ENCODE measurements at regions not wholly inside any gene's neighbourhood (a gene's known extent, or its start where the extent isn't known, plus 50 kb on each side); places are given as distances from the start of the nearest gene placed in this dataset.

DNA sequence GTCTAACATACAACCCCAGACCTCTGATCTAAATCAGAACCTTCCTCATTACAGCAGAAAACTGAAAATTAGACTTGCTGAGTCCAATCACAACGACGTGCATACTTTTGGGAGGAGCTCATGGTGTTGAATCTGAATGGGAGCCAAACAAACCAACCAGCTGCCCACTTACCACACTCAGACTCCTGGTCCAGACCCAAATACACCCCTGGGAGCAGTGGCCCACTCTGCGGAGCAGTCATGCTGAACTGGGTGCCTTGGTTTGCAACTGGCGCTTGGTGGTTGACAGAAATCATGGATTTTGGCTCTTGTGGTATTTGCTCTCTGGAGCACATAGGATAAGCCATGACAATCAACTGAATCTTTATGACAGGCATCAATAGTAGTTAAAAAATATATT is 253.6 kb upstream of the TNP1 start:
- no peak for DNase-seq (ENCODE audit: low read depth)

DNA sequence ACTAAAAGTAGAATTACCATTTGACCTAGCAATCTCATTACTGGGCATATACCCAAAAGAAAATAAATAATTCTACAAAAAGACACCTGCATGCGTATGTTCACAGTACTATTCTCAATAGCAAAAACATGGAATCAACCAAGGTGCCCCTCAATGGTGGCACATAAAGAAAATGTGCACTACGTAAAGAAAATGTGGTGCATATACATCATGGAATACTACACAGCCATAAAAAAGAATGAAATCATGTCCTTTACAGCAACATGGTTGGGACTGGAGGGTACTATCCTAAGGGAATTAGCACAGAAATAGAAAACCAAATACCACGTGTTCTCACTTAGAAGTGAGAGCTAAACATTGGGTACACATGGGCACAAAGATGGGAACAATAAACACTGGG is 250.7 kb upstream of the TNP1 start:
- DNase-seq (ENCODE audit: low read depth) = no peak

DNA sequence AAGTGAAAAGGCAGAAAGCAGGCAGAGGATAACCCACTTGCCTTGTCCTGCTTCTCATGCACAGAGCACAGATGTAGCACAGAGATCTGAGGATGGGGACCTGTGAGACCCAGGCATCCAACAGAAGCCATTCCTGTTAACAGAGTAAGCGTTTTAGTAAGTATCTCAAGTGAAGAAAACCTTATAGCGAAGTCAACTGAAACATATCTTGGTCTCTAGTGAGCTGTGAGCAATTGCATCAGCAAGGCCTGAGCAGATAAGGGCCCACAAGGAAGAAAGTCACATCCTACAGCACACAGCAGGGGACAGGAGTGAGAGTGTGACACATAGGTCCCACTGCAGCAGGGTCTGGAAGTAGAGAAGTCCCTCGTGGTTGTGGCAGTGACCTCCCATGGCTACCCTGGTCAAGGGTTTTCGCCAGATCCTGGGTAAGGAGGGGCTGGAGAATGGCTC is 248.7 kb upstream of the TNP1 start:
- no peak for DNase-seq (ENCODE audit: low read depth)

DNA sequence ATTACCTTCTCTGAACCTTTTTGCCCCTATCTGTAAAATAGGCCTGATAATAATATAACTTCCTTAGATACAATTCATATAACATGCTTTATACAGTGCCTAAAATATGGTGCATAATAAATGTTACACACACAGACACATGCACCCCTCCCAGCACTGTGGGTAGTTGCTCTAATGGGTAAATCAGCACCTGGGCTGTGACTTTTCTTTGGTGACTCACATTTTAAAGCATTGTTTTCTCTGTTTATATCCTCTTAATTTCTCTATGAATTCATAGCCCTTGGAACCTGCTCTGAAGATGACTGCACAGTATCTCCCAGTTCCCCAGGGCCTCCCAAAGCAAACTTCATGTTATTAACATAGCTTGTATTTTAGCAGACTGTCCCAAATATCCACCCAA is 248.2 kb upstream of the TNP1 start:
- no peak for DNase-seq (ENCODE audit: low read depth)

DNA sequence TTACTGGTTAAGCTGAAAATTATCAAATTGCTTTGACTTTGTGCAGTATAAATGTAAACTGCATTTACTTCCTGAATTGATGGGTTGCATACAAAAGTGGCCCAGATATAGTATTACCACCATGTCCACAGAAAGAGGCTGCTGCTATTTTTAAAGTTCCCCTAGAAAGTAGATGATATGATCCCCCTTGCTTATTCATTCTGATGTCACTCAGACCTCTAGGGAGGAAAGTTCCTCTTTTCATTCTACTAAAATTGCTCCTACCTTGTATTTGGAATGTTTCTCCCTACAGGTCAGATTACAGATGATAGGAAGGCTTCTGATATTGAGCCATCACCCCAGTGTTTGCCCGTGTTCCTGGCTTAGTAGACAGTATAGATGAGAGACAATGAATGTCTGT is 247.6 kb upstream of the TNP1 start:
- DNase-seq (ENCODE audit: low read depth) = no peak

DNA sequence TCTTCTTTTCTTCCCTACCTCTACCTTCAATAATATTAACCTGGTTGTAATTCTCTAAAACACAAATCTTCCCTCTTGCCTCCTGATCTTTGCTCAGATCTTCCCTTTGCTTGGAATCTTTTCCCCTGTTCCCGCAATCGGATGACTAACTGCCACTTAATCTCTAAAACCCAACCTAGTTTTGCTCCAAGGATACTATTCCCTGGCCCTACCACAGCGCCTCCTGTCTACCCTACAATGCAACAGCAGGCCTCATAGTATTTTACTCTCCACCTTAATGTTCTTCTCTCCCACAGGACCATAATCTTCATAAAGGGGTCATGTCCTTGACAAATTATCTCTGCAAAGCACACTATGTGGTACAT is 246.8 kb upstream of the TNP1 start:
- no peak for DNase-seq (ENCODE audit: low read depth)

DNA sequence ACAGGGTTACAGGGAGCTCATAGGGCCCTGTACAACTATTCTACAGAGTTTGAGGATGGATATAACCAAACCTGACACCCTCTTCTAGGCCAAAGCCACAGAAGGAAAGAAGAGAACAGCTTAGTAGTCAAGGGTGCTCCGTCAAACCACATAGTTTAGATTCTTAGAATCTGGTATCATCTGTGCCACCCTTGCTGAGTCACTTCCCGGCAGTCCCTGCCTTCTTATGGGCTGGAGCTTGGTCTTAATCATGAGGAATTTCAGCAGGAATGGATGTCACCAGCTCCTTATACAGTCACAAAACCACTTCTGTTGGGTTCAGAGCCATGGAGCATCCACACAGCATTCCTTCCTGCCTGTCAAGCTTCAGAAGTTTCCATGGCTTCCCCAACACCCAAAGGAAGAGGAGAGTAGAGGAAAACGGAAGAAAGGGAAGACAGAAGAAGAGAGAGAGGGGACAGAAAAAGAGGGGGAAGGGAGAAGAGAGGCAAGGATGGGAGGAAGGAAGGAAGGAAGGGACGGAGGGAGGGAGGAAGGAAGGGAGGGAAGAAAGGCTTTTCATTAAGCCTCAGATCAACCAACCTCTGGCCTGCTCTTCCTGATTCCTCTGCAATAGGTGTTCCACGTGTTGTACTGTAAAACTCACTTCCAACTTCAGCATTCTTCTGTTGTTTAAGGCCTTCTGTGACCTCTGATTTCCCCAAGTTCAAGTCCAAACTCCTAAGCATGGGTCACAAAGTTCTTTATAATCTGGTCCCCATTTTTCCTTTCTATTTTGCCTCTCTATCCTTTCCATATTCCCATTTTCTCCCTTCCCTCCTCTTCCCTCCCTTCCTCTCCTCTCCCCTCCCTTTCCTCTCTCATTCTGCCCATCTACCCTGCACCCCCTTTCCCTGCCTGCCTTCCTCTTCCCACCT is 246.1 kb upstream of the TNP1 start:
- no peak for DNase-seq (ENCODE audit: low read depth)

DNA sequence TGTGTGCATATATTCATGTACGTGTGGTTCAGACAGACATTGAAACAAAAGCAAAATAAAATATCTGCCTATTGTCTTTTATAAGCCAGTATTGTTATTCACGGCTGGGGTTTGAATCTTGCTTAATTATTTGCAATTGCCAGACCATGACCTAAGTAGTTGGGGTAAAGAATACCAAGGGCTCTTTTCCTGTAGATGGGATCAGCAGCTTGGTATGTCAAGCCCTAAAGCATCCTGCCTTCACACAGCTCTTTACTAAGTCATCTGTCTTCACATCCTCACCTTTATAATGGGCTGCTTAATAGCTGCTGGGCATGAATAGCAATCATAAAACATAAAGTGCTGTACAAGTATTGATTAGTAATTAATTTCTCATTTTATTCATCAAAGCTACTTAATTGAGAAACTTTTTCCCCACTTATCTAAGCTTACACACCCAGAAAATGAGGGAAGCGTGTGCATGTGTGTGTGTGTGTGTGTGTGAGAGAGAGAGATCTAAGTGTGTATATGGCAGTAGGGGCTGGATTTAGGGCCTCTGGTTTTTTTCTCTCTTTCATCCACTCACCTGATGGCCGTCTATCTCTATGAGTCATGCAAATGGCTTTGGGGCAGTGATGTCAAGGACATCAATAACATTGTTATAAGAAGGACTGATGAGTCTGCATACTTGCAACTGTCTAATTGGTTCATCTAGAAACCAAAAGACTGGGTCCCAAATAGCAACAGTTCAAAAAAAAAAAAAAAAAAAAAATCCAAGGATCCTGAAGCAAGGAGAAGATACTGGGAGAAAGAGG is 244.1 kb upstream of the TNP1 start:
- DNase-seq (ENCODE audit: low read depth) = no peak

DNA sequence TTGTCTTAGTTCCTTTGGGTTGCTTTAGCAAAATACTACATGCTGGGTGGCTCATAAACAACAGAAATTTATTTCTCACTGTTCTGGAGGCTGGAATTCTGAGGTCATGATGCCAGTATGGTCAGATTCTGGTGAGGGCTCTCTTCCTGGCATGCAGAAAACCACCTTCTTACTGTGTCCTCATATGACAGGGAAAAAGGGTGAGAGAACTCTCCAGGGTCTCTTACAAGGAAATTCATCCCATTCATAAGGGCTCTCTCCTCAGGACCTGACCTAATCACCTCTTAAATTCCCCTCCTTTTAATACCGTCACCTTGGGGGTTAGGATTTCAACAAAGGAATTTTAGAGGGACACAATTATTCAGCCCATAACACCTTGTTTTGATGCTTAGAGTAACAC is 243.1 kb upstream of the TNP1 start:
- DNase-seq (ENCODE audit: low read depth) = no peak

DNA sequence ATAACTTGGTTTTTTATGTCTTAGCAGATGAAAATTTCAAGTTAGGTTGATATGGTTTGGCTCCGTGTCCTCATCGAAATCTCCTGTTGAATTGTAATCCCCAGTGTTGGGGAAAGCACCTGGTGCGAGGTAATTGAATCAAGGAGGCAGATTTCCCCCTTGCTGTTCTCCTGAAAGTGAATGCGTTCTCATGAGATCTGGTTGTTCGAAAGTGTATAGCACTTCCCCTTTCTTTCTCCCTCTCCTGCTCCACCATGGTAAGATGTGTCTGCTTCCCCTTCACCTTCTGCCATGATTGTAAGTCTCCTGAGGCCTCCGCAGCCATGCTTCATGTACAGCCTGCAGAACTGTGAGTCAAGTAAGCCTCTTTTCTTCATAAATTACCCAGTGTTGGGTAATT is 242.1 kb upstream of the TNP1 start:
- no peak for DNase-seq (ENCODE audit: low read depth)

DNA sequence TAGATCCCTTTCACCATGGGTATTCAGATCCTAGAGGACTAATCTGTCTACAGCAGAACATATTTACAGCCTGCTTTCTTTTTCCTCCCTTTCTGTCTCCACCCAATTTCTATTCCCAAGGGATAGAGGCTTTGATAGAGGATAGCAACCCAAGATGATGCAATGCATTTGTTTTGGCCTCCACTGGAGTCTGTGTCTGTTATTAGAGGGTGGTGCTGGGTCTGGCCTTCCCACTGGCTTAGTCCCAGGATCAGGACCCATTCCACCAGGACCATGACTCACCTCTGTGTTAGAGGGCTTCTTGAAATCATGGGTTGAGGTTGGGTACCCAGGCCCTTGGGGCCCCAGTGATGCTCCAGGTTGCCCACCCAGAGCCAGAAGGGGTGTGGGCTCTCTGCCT is 239.7 kb upstream of the TNP1 start:
- no peak for DNase-seq (ENCODE audit: low read depth)

DNA sequence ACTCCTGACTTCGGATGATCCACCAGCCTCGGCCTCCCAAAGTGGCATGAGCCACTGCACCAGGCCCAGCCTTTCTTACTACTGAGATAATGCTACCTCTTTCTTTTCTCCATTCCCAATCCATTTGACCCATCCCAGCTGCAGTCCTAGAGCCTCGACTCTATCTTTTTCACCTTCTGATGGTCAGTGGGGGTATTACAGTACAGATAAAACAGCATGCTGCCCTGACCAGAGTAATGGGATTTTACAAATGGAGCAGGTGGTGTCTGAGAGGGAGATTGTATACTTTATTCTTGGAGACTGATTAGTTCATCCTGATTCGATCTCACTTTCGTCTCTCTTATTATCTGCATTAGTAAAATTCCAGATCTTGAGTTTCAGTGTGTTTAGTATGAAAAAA is 238.6 kb upstream of the TNP1 start:
- no peak for DNase-seq (ENCODE audit: low read depth)

DNA sequence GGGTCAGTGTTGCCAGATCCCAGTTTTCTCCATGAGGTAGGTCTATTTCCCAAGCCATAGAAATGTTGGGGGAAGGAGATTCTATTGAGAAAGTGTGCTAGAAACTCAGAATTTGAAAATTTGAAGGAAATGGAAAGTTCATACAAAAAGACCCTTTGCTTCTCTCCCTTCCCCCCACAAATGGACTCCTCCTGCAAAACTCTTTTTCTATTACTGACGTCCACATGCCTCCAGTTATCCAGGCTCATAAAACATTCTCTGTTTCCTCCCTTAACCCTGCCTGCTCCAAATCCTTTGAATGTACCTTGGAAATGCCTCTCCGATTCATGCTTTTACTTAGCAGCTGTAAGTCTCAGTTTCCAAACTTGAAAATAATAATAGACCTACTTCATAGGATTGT is 237.5 kb upstream of the TNP1 start:
- DNase-seq (ENCODE audit: low read depth) = no peak

DNA sequence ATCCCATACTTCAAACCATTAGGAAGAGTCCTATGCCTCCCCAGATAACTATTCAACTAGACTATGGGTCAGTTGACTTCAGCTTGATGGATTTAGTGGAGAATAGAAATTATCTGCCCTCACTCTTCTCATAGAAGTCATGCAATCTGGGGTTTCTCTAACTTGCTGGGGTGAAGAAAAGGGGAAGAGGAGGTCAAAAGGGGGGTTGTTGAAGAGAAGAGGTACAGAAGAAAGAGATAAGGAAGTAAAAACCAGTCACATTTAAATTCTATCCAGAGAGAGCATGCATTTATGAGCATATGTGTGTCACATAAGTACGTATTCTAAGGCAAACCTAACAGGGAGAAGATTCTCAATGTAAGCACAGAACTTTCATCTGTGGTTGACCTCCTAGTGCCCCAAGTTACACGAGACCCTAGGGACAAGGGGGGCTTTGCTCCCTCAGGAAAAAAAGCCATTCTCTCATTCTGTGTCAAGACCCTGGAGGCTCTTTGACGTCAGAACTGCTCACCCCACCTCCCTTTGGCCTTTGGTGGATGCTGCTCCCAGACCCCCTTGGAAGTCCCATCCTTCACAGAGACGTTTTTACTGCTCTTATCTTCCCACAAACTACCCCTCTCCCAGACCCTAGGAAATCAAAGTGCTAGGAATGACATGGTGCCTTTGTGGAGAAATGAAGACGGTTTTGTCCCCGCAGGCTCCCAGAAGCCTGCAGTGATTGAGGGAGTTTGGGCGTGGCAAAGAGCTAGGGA is 236.8 kb upstream of the TNP1 start:
- DNase-seq (ENCODE audit: low read depth) = no peak

DNA sequence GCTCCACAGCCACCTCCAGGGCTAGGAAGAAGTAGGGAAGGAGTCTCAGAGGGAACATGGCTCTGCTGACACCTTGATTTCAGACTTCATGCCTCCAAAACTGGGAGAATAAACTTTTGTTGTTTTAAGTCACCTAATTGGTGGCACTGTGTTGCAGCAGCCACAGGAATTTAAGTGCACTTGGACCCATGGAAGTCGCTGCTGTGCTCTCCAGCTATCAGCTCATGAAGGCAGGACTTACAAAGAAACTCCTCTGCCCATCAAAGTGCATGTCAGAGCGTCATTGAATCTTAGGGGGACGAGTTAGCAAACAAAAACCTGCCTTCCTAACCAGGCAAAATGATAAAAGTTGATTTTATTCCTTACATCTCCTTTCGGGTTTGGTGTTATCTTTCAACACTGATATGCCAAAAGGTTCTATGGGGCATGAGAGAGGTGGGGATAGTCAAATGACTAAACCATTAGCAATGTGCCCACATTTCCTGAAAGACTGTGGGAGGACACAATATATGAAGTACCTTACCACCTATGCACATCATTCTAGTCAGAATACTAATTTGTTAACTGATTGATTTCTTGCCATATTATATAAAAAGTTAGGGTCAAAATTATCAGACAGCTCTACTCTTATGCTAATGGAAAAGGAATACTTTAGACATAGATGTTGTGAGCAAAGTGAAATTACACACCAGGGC is 235.8 kb upstream of the TNP1 start:
- DNase-seq (ENCODE audit: low read depth) = no peak

DNA sequence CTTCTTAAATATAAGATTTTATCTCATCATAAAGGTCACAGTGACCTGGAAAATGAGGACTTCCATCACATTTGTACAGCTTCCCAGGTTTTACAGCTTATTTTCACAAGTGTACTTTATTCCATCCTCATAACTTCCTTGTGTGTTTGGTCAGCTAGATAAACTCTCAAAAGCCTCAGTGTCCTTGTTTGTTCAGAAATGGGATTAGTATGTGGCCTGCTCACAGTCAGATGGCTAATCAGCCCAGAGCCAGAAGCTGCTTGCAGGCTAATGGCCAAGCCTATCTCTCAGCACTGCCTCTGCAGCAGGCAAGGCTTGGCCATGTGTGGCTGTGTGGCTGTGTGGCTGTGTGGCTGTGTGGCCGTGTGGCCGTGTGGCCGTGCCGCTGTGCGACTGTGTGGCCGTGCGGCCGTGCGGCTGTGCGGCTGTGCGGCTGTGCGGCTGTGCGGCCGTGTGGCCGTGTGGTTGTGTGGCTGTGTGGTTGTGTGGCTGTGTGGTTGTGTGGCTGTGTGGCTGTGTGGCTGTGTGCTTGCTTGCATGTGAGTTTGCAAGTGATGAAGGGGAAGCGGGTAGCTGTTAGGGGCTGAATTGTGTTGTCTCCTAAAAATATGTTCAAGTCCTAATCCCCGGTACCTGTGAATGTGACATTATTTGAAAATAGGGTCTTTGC is 233.0 kb upstream of the TNP1 start:
- no peak for DNase-seq (ENCODE audit: low read depth)

DNA sequence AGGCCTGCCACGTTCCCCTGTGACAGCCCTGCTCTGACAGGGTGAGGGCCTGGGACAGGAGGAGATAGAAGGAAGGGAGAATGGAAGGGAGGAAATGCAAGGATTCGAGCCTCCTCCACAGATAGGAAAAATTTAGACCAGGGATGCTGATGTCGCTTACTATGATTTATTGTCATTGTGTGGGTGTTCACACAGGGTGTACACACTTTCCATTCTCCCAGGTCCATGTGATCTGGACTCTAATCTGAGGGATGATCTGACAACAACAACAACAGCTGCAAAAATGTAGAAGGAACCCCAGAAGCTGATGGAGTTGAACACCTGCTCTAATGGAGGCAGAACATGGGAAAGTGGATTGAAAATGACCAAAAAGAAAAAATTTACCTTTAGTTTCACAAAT is 231.7 kb upstream of the TNP1 start:
- no peak for DNase-seq (ENCODE audit: low read depth)

DNA sequence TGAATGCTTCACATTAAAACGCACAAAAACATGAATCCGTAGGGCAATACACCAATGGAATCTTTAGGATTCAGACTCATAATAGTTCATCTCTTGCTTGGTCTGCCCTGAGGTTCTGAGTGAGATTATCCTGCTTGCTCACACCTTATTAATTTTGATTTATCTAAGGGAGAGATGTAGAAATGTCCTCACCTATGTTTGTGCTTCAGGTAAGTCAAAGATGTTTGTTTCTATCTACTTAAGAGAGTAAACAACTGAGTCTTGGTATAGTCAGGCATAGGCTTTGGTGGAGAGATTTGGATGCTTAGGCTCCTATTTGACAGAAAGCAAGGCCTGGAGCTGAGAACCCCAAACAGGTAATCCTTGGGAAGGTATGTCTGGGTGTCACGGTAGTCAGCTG is 231.0 kb upstream of the TNP1 start:
- DNase-seq (ENCODE audit: low read depth) = no peak

DNA sequence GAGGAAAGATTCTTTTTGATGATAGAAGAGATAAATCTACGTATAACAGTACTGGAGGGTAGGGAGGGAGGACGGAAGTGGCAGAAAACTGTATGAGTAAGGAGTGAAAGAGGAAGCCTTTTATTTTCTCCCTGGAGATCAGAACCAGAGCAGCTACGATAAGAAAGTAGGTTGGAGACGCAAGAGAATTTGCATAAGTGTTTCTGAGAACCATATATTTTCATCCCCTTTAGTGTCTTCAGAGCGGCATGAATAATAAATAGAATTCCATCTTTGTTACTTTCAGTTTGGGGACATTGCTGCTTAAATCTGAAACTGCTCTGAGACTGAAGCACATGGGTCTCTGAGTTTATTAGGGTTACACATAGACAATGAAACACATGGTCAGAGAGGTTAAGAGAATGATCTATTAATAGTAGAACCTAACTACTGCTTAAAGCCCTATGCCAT is 230.2 kb upstream of the TNP1 start:
- DNase-seq (ENCODE audit: low read depth) = no peak

DNA sequence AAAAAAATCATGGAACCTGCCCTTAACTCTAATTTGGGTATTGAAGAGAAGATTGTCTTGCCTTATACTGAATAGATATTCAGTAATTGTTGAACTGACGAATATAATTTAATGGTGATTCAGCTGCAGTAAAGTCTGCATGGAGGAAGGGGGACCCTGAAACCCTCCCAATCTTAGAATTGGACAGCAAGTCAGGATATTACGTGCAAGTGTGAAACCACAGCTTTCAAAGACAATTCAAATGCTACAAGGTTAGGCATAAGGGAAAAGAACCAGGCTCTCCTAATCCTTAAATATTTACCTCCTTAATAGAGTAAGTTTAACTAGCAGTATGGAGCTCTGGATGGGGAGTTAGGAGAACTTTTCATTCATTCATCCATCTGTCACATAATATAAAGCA is 226.9 kb upstream of the TNP1 start:
- no peak for DNase-seq (ENCODE audit: low read depth)

DNA sequence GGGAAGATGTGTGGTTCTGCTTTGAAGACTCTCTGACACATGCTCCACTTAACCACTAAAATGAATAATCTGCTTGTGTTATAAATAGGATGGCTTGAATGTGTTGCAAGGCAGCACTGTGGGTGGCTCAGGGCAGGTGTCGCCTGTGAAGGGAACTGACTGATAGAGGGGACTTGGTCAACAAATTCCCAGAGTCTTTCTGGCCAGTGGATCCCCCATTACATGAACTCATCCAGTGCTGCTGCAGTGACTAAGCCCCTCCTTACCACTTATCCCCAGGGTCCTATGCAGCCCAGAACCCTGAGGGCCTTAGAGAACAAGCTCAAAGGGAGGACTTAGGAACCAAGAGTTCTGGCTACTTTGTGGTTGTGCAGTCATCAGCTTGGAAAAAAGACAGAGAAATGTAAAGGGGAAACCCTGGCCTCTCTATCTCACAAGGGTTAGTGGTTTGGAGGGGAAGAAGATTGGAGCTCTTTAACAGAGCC is 226.2 kb upstream of the TNP1 start:
- DNase-seq (ENCODE audit: low read depth) = no peak

Data from stimulated activated CD8-positive, alpha-beta memory T cell treated with anti-CD3 and anti-CD28 coated beads, Interleukin-12 subunit alpha, Interleukin-12 subunit beta, amount 100 ng/mL, for 1 hour (primary cell).